RWPE1 (cell line): ENCODE measurements at regions not wholly inside any gene's neighbourhood (a gene's known extent, or its start where the extent isn't known, plus 50 kb on each side); places are given as distances from the start of the nearest gene placed in this dataset.
A peak's percentile ranks its signal among the peaks of the same experiment; 100 is the strongest.

Experiments
- CTCF ChIA-PET: fragments of 350-600 bp; sonication (Branson Sonifier 250); formaldehyde crosslinking; extraction: SDS; loops from one replicate; lab custom pipeline; 2021; lab: Yijun Ruan, JAX
- POLR2A ChIA-PET: fragments of 400-600 bp; formaldehyde crosslinking; extraction: SDS; loops from one replicate; lab custom pipeline; 2020; ENCODE audit warnings: antibody characterized with exemption; ENCODE audit not compliant: low non-redundant PET; lab: Yijun Ruan, JAX
- DNase-seq: peaks from one replicate; pipeline ENCODE4 v3.0.0; 2012; ENCODE audit warnings: low spot score
- H3K27ac ChIP-seq: fragments of 450-650 bp; 2 replicates; pipeline ENCODE4 v1.5.1; 2017
- CTCF ChIP-seq: fragments of 450-650 bp; conservative IDR thresholded peaks from 2 replicates; pipeline ENCODE4 v1.5.1; 2017; ENCODE audit warnings: low read depth, mild to moderate bottlenecking

- H3K27ac ChIP-seq = no peak overlapping the region
- ChIA-PET CTCF (no interaction called here), POLR2A (no interaction called here)
- no peak for DNase-seq
- TF ChIP-seq CTCF = no peak
Measured at GRCh38 chr20:19890445-19891051, 126.6 kb upstream of the NAA20 start.

GRCh38 chr20:19893356-19893755 lies 123.8 kb upstream of the NAA20 start:
- H3K27ac ChIP-seq = no peak overlapping the region
- no peak for DNase-seq
- POLR2A ChIA-PET = no interaction called here
- no peak for TF ChIP-seq CTCF
- CTCF ChIA-PET = interaction anchor here (0.7 kb wide), 1 partner anchor 31 kb away, joined by 3 read pairs; no protein-coding TSS in a partner anchor

- ChIA-PET POLR2A (no interaction called here), CTCF (interaction anchor here (0.8 kb wide), 1 partner anchor 68 kb away, joined by 3 read pairs; no protein-coding TSS in a partner anchor)
- peak overlapping the region; percentile 15; the same call in 1 of the 2 replicates for H3K27ac ChIP-seq
- no peak for TF ChIP-seq CTCF
- no peak for DNase-seq
Measured at GRCh38 chr20:19895761-19896160, 121.4 kb upstream of the NAA20 start.

GRCh38 chr20:19897891-19898290 lies 119.3 kb upstream of the NAA20 start:
- H3K27ac ChIP-seq = no peak overlapping the region
- POLR2A ChIA-PET = no interaction called here
- DNase-seq = no peak
- CTCF ChIA-PET = interaction anchor here (0.5 kb wide), 1 partner anchor 23 kb away, joined by 4 read pairs; no protein-coding TSS in a partner anchor
- TF ChIP-seq CTCF = no peak

- H3K27ac ChIP-seq = peak overlapping the region; percentile 40
- ChIA-PET POLR2A (no interaction called here), CTCF (no interaction called here)
- DNase-seq = no peak
- no peak for TF ChIP-seq CTCF
Measured at GRCh38 chr20:19901226-19901625, 115.9 kb upstream of the NAA20 start.

GRCh38 chr20:19903168-19903811 lies 113.9 kb upstream of the NAA20 start:
- ChIA-PET POLR2A (no interaction called here), CTCF (interaction anchor here (0.6 to 0.9 kb wide), 3 partner anchors 13 to 146 kb away, joined by 3 to 4 read pairs (median 3); partner anchors contain the start of gene NAA20)
- no peak for TF ChIP-seq CTCF
- DNase-seq = no peak
- no peak overlapping the region for H3K27ac ChIP-seq
